ENCODE measurements at regions not wholly inside any gene's neighbourhood (a gene's known extent, or its start where the extent isn't known, plus 50 kb on each side); places are given as distances from the start of the nearest gene placed in this dataset.

DNA sequence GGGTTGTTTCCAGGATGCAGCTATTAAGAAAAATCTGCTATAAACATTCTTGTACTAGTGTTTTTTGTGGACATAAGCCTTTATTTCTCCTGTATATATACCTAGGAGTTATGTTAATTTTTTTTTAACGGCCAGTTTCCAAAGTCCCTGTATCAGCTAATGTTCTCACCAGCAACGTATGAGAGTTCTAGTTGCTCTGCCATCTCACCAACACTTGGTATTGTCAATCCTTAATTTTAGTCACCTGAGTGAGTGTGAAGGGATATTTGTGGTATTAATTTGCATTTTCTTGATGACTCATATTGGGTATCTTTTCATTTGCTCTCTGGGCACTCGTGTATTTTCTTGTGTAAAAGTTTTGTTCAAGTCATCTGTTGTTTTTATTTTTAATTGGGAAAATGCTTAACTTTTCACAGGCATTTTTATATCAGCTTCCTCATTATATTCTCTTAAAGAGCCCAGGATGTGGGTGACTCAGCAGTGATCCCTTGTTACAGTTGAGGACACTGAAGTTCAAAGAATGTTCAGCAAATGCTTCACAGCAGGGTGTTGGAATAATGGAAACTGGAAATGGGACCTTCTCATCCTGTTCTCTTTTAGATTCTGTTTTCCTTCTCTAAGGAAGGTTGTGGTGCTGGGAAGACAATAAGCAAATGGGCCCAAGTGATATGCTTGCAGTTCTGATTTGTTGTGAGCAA is 176.3 kb upstream of the PRNP start:
- no peak overlapping the region for H3K4me3 ChIP-seq (ENCODE audit: low read depth, low read length)
- no peak for TF ChIP-seq CTCF (conservative IDR thresholded peaks at IDR 0.05; ENCODE audit: low read depth, low read length)
- peak; percentile 51 for DNase-seq (ENCODE audit: low read depth)

- H3K4me3 ChIP-seq (ENCODE audit: low read depth, low read length): no peak overlapping the region
- DNase-seq (ENCODE audit: low read depth): no peak
- TF ChIP-seq CTCF (conservative IDR thresholded peaks at IDR 0.05; ENCODE audit: low read depth, low read length): no peak
Observed at GRCh38 chr20:4508773-4509172, 177.5 kb upstream of the PRNP start.

DNA sequence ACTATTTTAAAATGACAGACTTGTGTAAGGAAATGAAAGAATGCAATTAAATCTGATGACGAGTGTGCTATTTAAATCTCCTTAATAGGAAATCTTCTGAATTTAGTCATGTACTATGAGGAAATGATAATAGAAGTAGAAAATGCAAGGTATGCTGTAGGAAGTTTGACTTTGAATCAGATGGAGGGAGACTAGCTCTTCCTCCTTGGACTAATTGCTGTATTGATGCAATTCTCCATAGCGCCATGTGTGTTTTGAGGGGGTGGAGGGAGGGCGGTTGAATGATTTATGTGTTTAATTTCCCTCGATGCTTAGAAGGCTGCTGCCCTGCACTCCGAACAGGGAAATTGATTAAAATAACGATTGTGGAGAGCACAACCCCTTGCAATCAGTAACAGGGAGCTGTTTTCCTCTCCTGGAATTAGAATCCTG is 179.0 kb upstream of the PRNP start:
- no peak overlapping the region for H3K4me3 ChIP-seq (ENCODE audit: low read depth, low read length)
- TF ChIP-seq CTCF (conservative IDR thresholded peaks at IDR 0.05; ENCODE audit: low read depth, low read length): no peak
- DNase-seq (ENCODE audit: low read depth): peak; percentile 59

GRCh38 chr20:4504814-4505213 is 181.4 kb upstream of the PRNP start:
- H3K4me3 ChIP-seq (ENCODE audit: low read depth, low read length): no peak overlapping the region
- TF ChIP-seq CTCF (conservative IDR thresholded peaks at IDR 0.05; ENCODE audit: low read depth, low read length): no peak
- no peak for DNase-seq (ENCODE audit: low read depth)

DNA sequence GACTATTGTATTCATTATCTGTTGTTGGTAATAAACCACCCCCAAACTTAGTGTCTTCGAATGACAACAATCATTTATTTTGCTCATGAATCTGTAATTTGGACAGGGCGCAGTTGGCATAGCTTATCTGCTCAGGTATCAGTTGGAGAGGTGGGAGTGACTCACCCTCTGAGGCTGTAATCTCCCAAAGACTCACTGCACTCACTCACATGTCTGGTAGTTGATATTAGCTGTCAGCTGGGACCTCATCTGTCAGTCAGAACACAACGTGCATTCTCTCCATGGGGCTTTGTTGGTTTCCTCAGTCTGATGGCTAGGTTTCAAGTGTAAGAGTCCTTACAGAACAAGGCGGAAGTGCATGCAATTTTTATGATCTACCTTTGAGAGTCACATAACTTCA is 183.5 kb upstream of the PRNP start:
- no peak for DNase-seq (ENCODE audit: low read depth)
- H3K4me3 ChIP-seq (ENCODE audit: low read depth, low read length): no peak overlapping the region
- no peak for TF ChIP-seq CTCF (conservative IDR thresholded peaks at IDR 0.05; ENCODE audit: low read depth, low read length)

DNA sequence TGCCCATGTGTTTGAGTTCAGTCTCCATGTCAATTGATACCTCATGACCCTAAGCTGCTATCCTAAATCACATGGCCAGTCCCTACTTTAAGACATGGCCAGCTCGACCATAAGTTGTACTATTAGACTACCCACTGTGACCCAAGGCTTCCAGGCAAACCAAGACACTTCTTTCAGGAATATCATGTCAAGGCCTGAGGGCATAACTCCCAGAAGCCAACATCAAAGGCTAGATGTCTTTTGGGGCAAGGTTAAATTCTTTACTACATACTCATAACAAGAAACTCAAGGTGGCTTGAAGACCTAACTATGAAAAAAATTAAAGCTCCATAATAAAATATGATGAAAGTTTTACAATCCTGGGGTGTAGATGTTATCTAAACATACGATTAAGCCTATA is 192.9 kb upstream of the PRNP start:
- H3K4me3 ChIP-seq (ENCODE audit: low read depth, low read length): no peak overlapping the region
- no peak for TF ChIP-seq CTCF (conservative IDR thresholded peaks at IDR 0.05; ENCODE audit: low read depth, low read length)
- DNase-seq (ENCODE audit: low read depth): no peak

DNA sequence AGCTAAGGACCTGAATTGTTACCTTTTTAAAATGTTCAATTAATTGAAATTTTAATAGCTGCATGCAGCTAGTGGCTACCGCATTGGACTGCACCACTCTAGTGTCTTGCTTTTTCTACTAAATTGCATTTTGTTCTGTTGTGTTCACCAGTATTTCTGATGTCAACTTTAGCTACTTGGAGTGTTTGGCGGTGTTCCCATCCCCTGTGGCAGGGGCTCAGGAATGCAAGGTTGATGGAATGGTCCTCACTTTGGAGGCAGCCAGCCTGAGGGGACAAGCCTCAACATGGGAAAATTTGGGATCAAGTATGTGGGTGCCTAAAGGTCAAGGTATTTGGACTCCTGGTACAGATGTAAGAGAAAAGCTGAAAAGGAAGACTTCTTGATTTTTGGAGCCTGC is 194.6 kb upstream of the PRNP start:
- DNase-seq (ENCODE audit: low read depth): no peak
- no peak for TF ChIP-seq CTCF (conservative IDR thresholded peaks at IDR 0.05; ENCODE audit: low read depth, low read length)
- H3K4me3 ChIP-seq (ENCODE audit: low read depth, low read length): no peak overlapping the region
